HCT116 (cell line): ENCODE measurements at regions not wholly inside any gene's neighbourhood (a gene's known extent, or its start where the extent isn't known, plus 50 kb on each side); places are given as distances from the start of the nearest gene placed in this dataset.

ENCODE experiments used
- ATAC-seq: fragments of 200-7000 bp; cut with Tn5 transposase; 2 replicates; pipeline ENCODE4 v1.9.1; 2020; ENCODE audit warnings: mild to moderate bottlenecking, moderate library complexity
- BruUV-seq: library from RNA; stranded (reverse); fragments of 400-500 nt; replicated peaks from 2 replicates; lab custom pipeline; 2021; lab: Mats Ljungman, UMichigan
- CTCF ChIA-PET: fragments of 300-600 bp; sonication (Branson Sonifier 250); formaldehyde crosslinking; loops from one replicate; lab custom pipeline; 2021; ENCODE audit warnings: antibody characterized with exemption; lab: Charles Lee
- POLR2A ChIA-PET: fragments of 300-600, 350-600 bp; sonication (Branson Sonifier 250); formaldehyde crosslinking; loops from one replicate; lab custom pipeline; 2021; ENCODE audit warnings: antibody characterized with exemption; lab: Charles Lee
- RAD21 ChIA-PET, 2 experiments: fragments of 300-600 bp; sonication (Branson Sonifier 250); formaldehyde crosslinking; loops; one replicate each; lab custom pipeline; 2023; ENCODE audit warnings: low total read pairs in 2 of 2; ENCODE audit not compliant: uncharacterized antibody in 2 of 2, unreplicated experiment in 2 of 2, low non-redundant PET in 1 of 2; lab: Charles Lee
- DNase-seq: peaks from one replicate; pipeline ENCODE4 v3.0.0-alpha.2; 2010; ENCODE audit warnings: low read depth, low spot score
- H2AFZ ChIP-seq: fragments of 200-600 bp; shearing (Covaris generic), sonication (generic); 2 replicates; pipeline ENCODE4 v1.6.1; 2017; ENCODE audit warnings: low read depth, mixed run types, mixed read lengths, antibody characterized with exemption, low read length; ENCODE audit not compliant: poor library complexity, severe bottlenecking
- H3K27ac ChIP-seq: 2 replicates; pipeline ENCODE4 v1.5.1; 2012; ENCODE audit warnings: low read depth, low read length
- H3K27me3 ChIP-seq: fragments of 200-600 bp; sonication (generic); 2 replicates; pipeline ENCODE4 v1.6.1; 2016; ENCODE audit warnings: mixed run types, low read length, mixed read lengths; ENCODE audit not compliant: insufficient read depth
- H3K36me3 ChIP-seq, 2 experiments: fragments of 200-500 bp in 1 of 2; fragments of 200-600 bp in 1 of 2; sonication (Bioruptor generic) in 1 of 2; sonication (generic) in 1 of 2; 2 replicates each; pipeline versions ENCODE4 v1.5.1 to v1.6.1; 2014 to 2016; ENCODE audit warnings: low read length in 2 of 2, inconsistent platforms in 1 of 2, mixed read lengths in 1 of 2, mixed run types in 1 of 2; ENCODE audit not compliant: insufficient read depth in 2 of 2, control insufficient read depth in 1 of 2
- H3K4me1 ChIP-seq, 2 experiments: fragments of 200-600 bp in 1 of 2; sonication (generic) in 1 of 2; 2 replicates each; pipeline versions ENCODE4 v1.5.1 to v1.6.1; 2012 to 2017; ENCODE audit warnings: low read length in 2 of 2, inconsistent platforms in 1 of 2, mild to moderate bottlenecking in 1 of 2, mixed read lengths in 1 of 2, mixed run types in 1 of 2, moderate library complexity in 1 of 2; ENCODE audit not compliant: insufficient read depth in 2 of 2, control insufficient read depth in 1 of 2
- H3K4me2 ChIP-seq: fragments of 200-600 bp; sonication (generic); 2 replicates; pipeline ENCODE4 v1.6.1; 2017; ENCODE audit warnings: mixed run types, low read length, mixed read lengths
- H3K4me3 ChIP-seq, 2 experiments: fragments of 200-600 bp in 1 of 2; sonication (generic) in 1 of 2; replicated peaks in 1 of 2; 2 replicates each; pipeline ENCODE4 v1.5.1; 2011 to 2016; ENCODE audit warnings: low read length in 2 of 2, control low read depth in 1 of 2, low read depth in 1 of 2, mild to moderate bottlenecking in 1 of 2, mixed read lengths in 1 of 2, mixed run types in 1 of 2
- H3K79me2 ChIP-seq: fragments of 200-600 bp; sonication (generic); 2 replicates; pipeline ENCODE4 v1.6.1; 2017; ENCODE audit warnings: mild to moderate bottlenecking, mixed run types, low read length, moderate library complexity, mixed read lengths; ENCODE audit not compliant: insufficient read depth
- H3K9ac ChIP-seq: fragments of 200-600 bp; sonication (generic); 2 replicates; pipeline ENCODE4 v1.6.1; 2016; ENCODE audit warnings: low read length, mixed read lengths
- H3K9me2 ChIP-seq: fragments of 200-600 bp; sonication (generic), shearing (Covaris generic); 2 replicates; pipeline ENCODE4 v1.6.1; 2017; ENCODE audit warnings: mixed run types, mild to moderate bottlenecking, moderate library complexity; ENCODE audit not compliant: insufficient read depth
- H3K9me3 ChIP-seq, 2 experiments: fragments of 200-500 bp in 1 of 2; fragments of 200-600 bp in 1 of 2; sonication (Bioruptor generic) in 1 of 2; sonication (generic) in 1 of 2; 2 replicates each; pipeline ENCODE4 v1.6.1; 2014 to 2017; ENCODE audit warnings: low read length in 2 of 2, mixed read lengths in 2 of 2, inconsistent platforms in 1 of 2, low read depth in 1 of 2, mild to moderate bottlenecking in 1 of 2, mixed run types in 1 of 2, moderate library complexity in 1 of 2; ENCODE audit not compliant: control insufficient read depth in 1 of 2, insufficient read depth in 1 of 2
- H4K20me1 ChIP-seq: fragments of 200-600 bp; sonication (generic), shearing (Covaris generic); 2 replicates; pipeline ENCODE4 v1.6.1; 2017; ENCODE audit warnings: mixed run types, mild to moderate bottlenecking, moderate library complexity; ENCODE audit not compliant: insufficient read depth
- CBX3 ChIP-seq: IDR thresholded peaks from 2 replicates; pipeline ENCODE4 v1.6.1; 2012; ENCODE audit warnings: low read depth
- CEBPB ChIP-seq: IDR thresholded peaks from 2 replicates; pipeline ENCODE4 v1.6.1; 2012; ENCODE audit warnings: low read depth
- ELF1 ChIP-seq: IDR thresholded peaks from 2 replicates; pipeline ENCODE4 v1.6.1; 2012; ENCODE audit warnings: low read depth, borderline replicate concordance
- EZH2 ChIP-seq: fragments of 200-600 bp; sonication (generic); IDR thresholded peaks from 2 replicates; pipeline ENCODE4 v1.6.1; 2017; ENCODE audit warnings: antibody characterized with exemption, mixed run types
- FOSL1 ChIP-seq: IDR thresholded peaks from 2 replicates; pipeline ENCODE4 v1.6.1; 2012; ENCODE audit warnings: low read depth
- JUND ChIP-seq: IDR thresholded peaks from 2 replicates; pipeline ENCODE4 v1.6.1; 2012
- POLR2A ChIP-seq: IDR thresholded peaks from 2 replicates; pipeline ENCODE4 v1.7.0; 2011; ENCODE audit warnings: borderline replicate concordance; ENCODE audit not compliant: insufficient read depth, insufficient read length; ENCODE audit errors: extremely low read depth
- POLR2AphosphoS5 ChIP-seq: IDR thresholded peaks from 2 replicates; pipeline ENCODE4 v1.6.1; 2011; ENCODE audit warnings: mild to moderate bottlenecking, low read depth, low read length, moderate library complexity
- RAD21 ChIP-seq: IDR thresholded peaks from 2 replicates; pipeline ENCODE4 v1.6.1; 2012; ENCODE audit warnings: low read depth, mild to moderate bottlenecking
- REST ChIP-seq: IDR thresholded peaks from 2 replicates; pipeline ENCODE4 v1.6.1; 2012; ENCODE audit warnings: low read depth
- SIN3A ChIP-seq: IDR thresholded peaks from 2 replicates; pipeline ENCODE4 v1.6.1; 2012; ENCODE audit warnings: low read depth
- SP1 ChIP-seq: IDR thresholded peaks from 2 replicates; pipeline ENCODE4 v1.6.1; 2012; ENCODE audit warnings: low read depth
- SRF ChIP-seq: IDR thresholded peaks from 2 replicates; pipeline ENCODE4 v1.6.1; 2012; ENCODE audit warnings: low read depth
- TCF7L2 ChIP-seq: IDR thresholded peaks from 2 replicates; pipeline ENCODE4 v1.7.0; 2011; ENCODE audit warnings: borderline replicate concordance, inconsistent platforms; ENCODE audit not compliant: insufficient read depth, insufficient read length; ENCODE audit errors: extremely low read depth
- YY1 ChIP-seq: IDR thresholded peaks from 2 replicates; pipeline ENCODE4 v1.6.1; 2011; ENCODE audit warnings: low read length, low read depth, moderate library complexity, mild to moderate bottlenecking; ENCODE audit not compliant: insufficient replicate concordance; ENCODE audit errors: extremely low read depth
- ZFX ChIP-seq: fragments of 450-650 bp; IDR thresholded peaks from 2 replicates; pipeline ENCODE4 v1.6.1; 2017
- ZNF274 ChIP-seq: fragments of 200-500 bp; sonication (Bioruptor generic); IDR thresholded peaks from 2 replicates; pipeline ENCODE4 v1.6.1; 2014; ENCODE audit warnings: mild to moderate bottlenecking, low read depth, low read length, inconsistent platforms
- intact Hi-C: fragments of 100-400 bp; cut with micrococcal nuclease; formaldehyde crosslinking; loops from 2 replicates; pipeline ENCODE4 v1.10.0; 2022
- TF ChIP-seq, protein P1 (sequence below): IDR thresholded peaks from 2 replicates; pipeline ENCODE4 v1.6.1; 2012
- TF ChIP-seq, protein P2 (sequence below), 3 experiments: fragments of 200-600 bp in 1 of 3; sonication (generic) in 1 of 3; IDR thresholded peaks in 2 of 3; conservative IDR thresholded peaks in 1 of 3; 2 replicates each; pipeline ENCODE4 v1.5.1; 2012 to 2017; ENCODE audit warnings: low read depth in 2 of 3, low read length in 2 of 3, antibody characterized with exemption in 1 of 3, borderline replicate concordance in 1 of 3, control low read depth in 1 of 3, mild to moderate bottlenecking in 1 of 3, mixed read lengths in 1 of 3, mixed run types in 1 of 3, moderate library complexity in 1 of 3; ENCODE audit not compliant: insufficient read depth in 1 of 3

DNA sequence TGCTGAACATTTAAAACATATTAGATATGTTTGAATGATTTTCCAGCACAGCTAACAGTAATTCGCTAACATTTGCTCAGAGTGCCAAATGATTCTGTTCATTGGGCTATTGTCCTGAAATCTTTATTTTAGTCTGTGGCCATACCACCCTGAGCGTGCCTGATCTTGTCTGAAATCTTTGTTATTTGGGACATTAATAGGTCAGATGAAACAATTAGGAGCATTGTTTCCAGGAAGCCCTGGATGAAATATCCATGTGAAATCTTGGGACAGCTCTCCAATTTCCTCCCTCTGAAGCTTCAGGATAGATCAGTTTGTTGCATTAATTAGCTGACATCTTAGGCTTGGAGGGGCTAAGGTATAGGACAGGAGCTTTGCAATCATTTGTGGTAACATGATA, 512.0 kb downstream of the KIF20B start:
- Histone ChIP-seq H3K36me3 (no peaks in the 10 kb centered on the region), H3K9me3 (no peaks in the 10 kb centered on the region), H3K4me1 (peaks cover 0 to 2% of the 10 kb centered on the region in 2 experiments; a peak in 1 of 4 replicates), H3K9ac (no peak overlapping the region), H2AFZ (no peak overlapping the region), H3K27me3 (no peaks in the 10 kb centered on the region), H4K20me1 (no peaks in the 10 kb centered on the region), H3K4me3 (no peak overlapping the region), H3K27ac (no peak overlapping the region), H3K79me2 (no peaks in the 10 kb centered on the region), H3K4me2 (no peak overlapping the region), H3K9me2 (no peaks in the 10 kb centered on the region)
- RAD21 ChIA-PET, result no interaction called here
- no peak for DNase-seq
- no peak for TF ChIP-seq ELF1
- TF ChIP-seq, protein P1, sequence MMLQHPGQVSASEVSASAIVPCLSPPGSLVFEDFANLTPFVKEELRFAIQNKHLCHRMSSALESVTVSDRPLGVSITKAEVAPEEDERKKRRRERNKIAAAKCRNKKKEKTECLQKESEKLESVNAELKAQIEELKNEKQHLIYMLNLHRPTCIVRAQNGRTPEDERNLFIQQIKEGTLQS, result no peak
- TF ChIP-seq JUND, result no peak
- no peak for TF ChIP-seq SRF
- no peak for TF ChIP-seq ZNF274
- TF ChIP-seq TCF7L2, result no peak
- no peak for TF ChIP-seq SIN3A
- TF ChIP-seq RAD21, result no peak
- TF ChIP-seq POLR2AphosphoS5, result no peak
- no peak for TF ChIP-seq YY1
- no peak for TF ChIP-seq CEBPB
- no peak for TF ChIP-seq CBX3
- no peak for TF ChIP-seq ZFX
- TF ChIP-seq REST, result no peak
- no peak for TF ChIP-seq SP1
- no peak for TF ChIP-seq POLR2A
- TF ChIP-seq FOSL1, result no peak
- TF ChIP-seq, protein P2, sequence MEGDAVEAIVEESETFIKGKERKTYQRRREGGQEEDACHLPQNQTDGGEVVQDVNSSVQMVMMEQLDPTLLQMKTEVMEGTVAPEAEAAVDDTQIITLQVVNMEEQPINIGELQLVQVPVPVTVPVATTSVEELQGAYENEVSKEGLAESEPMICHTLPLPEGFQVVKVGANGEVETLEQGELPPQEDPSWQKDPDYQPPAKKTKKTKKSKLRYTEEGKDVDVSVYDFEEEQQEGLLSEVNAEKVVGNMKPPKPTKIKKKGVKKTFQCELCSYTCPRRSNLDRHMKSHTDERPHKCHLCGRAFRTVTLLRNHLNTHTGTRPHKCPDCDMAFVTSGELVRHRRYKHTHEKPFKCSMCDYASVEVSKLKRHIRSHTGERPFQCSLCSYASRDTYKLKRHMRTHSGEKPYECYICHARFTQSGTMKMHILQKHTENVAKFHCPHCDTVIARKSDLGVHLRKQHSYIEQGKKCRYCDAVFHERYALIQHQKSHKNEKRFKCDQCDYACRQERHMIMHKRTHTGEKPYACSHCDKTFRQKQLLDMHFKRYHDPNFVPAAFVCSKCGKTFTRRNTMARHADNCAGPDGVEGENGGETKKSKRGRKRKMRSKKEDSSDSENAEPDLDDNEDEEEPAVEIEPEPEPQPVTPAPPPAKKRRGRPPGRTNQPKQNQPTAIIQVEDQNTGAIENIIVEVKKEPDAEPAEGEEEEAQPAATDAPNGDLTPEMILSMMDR (IDR thresholded peaks at IDR 0.05 in 2 of 3, conservative IDR thresholded peaks at IDR 0.05 in 1 of 3; ENCODE audit: borderline replicate concordance in 1 of 3, insufficient read depth in 1 of 3, low read depth in 2 of 3, low read length in 2 of 3), result no peak
- TF ChIP-seq EZH2, result no peak
- BruUV-seq, result no TSS peak
- ATAC-seq, result no peak
- intact Hi-C loops, result no loop called here
- POLR2A ChIA-PET, result no interaction called here
- CTCF ChIA-PET, result no interaction called here
